PC-9 (cell line): ENCODE measurements at regions not wholly inside any gene's neighbourhood (a gene's known extent, or its start where the extent isn't known, plus 50 kb on each side); places are given as distances from the start of the nearest gene placed in this dataset.

Experiments
- EZH2 ChIP-seq: fragments of 200-600 bp; sonication (generic); IDR thresholded peaks from 2 replicates; pipeline ENCODE4 v1.8.0; 2017; ENCODE audit warnings: antibody characterized with exemption, low read depth
- TF ChIP-seq, protein P1 (sequence below): fragments of 200-600 bp; sonication (generic); conservative IDR thresholded peaks from 2 replicates; pipeline ENCODE4 v1.6.1; 2017; ENCODE audit warnings: mixed run types, antibody characterized with exemption, mild to moderate bottlenecking, moderate library complexity

DNA sequence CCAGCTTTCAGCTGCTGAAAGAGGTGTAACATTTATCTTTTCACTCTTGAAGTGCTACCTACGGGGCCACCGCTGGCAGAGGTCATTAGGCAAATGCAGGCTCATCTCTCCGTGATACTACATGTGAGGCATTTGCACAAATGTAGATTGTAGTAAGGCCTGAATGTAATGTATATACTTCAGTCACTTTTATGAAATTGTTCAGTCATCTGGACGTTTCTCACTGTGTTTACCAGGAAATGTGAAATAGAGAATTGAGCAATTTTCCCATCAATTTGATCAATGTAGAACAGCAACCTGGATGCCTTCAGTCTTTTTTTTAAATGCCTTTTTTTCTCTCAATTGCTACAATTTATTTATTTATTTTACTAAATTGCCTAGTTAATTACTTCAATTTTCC is 368.3 kb upstream of the AZI2 start:
- TF ChIP-seq EZH2 = no peak
- TF ChIP-seq, protein P1, sequence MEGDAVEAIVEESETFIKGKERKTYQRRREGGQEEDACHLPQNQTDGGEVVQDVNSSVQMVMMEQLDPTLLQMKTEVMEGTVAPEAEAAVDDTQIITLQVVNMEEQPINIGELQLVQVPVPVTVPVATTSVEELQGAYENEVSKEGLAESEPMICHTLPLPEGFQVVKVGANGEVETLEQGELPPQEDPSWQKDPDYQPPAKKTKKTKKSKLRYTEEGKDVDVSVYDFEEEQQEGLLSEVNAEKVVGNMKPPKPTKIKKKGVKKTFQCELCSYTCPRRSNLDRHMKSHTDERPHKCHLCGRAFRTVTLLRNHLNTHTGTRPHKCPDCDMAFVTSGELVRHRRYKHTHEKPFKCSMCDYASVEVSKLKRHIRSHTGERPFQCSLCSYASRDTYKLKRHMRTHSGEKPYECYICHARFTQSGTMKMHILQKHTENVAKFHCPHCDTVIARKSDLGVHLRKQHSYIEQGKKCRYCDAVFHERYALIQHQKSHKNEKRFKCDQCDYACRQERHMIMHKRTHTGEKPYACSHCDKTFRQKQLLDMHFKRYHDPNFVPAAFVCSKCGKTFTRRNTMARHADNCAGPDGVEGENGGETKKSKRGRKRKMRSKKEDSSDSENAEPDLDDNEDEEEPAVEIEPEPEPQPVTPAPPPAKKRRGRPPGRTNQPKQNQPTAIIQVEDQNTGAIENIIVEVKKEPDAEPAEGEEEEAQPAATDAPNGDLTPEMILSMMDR = no peak
